ENCODE measurements at regions not wholly inside any gene's neighbourhood (a gene's known extent, or its start where the extent isn't known, plus 50 kb on each side); places are given as distances from the start of the nearest gene placed in this dataset.

GRCh38 chr3:177743173-177743890 lies 546.0 kb upstream of the TBL1XR1 start:
- TF ChIP-seq, protein P1, sequence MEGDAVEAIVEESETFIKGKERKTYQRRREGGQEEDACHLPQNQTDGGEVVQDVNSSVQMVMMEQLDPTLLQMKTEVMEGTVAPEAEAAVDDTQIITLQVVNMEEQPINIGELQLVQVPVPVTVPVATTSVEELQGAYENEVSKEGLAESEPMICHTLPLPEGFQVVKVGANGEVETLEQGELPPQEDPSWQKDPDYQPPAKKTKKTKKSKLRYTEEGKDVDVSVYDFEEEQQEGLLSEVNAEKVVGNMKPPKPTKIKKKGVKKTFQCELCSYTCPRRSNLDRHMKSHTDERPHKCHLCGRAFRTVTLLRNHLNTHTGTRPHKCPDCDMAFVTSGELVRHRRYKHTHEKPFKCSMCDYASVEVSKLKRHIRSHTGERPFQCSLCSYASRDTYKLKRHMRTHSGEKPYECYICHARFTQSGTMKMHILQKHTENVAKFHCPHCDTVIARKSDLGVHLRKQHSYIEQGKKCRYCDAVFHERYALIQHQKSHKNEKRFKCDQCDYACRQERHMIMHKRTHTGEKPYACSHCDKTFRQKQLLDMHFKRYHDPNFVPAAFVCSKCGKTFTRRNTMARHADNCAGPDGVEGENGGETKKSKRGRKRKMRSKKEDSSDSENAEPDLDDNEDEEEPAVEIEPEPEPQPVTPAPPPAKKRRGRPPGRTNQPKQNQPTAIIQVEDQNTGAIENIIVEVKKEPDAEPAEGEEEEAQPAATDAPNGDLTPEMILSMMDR (IDR thresholded peaks at IDR 0.05): no peak
- no peak for TF ChIP-seq POLR2A (IDR thresholded peaks at IDR 0.05)

Data from heart left ventricle (tissue), 13 donors.